Pancreas (tissue), 10 donors: ENCODE measurements at regions not wholly inside any gene's neighbourhood (a gene's known extent, or its start where the extent isn't known, plus 50 kb on each side); places are given as distances from the start of the nearest gene placed in this dataset.

Source experiments
- ATAC-seq, 4 donors: fragments of 200-7000 bp; cut with Tn5 transposase; one replicate each; pipeline versions ENCODE4 v1.8.0 to v1.9.1; 2020; ENCODE audit warnings: mild to moderate bottlenecking in 4 of 4, moderate library complexity in 4 of 4
- DNase-seq, 6 donors: peaks; one replicate each; pipeline ENCODE4 v3.0.0-alpha.2; 2020
- FAIRE-seq: peaks from 2 replicates; lab custom pipeline; 2012; peaks lifted over from hg19 to GRCh38; lab: Jason Lieb, UNC
- H3K27ac ChIP-seq, 4 donors: fragments of 200-600 bp; sonication (generic); 1 replicate in 3 of 4; 2 replicates in 1 of 4; pipeline versions ENCODE4 v1.5.0 to v1.8.0; 2020
- H3K27me3 ChIP-seq, 4 donors: fragments of 200-600 bp; one replicate each; pipeline ENCODE4 v1.8.0; 2021
- H3K36me3 ChIP-seq, 3 donors: fragments of 200-600 bp; sonication (generic) in 1 of 3; one replicate each; pipeline versions ENCODE4 v1.5.0 to v1.8.0; 2020 to 2021
- H3K4me1 ChIP-seq, 3 donors: fragments of 200-600 bp; one replicate each; pipeline ENCODE4 v1.8.0; 2021
- H3K4me3 ChIP-seq, 4 donors: fragments of 200-600 bp; sonication (generic) in 2 of 4; one replicate each; pipeline versions ENCODE4 v1.5.0 to v1.8.0; 2020 to 2021
- H3K9me3 ChIP-seq, 4 donors: fragments of 200-600 bp; one replicate each; pipeline ENCODE4 v1.8.0; 2021
- WGBS, 2 donors: extraction: QIAGEN DNeasy Blood & Tissue Kit; methylation state at CpG; one replicate each; pipeline ENCODE4 v1.1.7; 2013; 5-methylcytosine and 5-hydroxymethylcytosine counted together
- intact Hi-C, 3 donors: fragments of 100-400 bp; cut with DNase I; formaldehyde crosslinking; loops; one replicate each; pipeline versions ENCODE4 v1.11.1 to v1.14.2; 2022
- TF ChIP-seq, protein P1 (sequence below), 4 donors: fragments of 200-600 bp; sonication (generic) in 3 of 4; IDR thresholded peaks; one replicate each; pipeline versions ENCODE4 v1.5.0 to v1.8.0; 2021; ENCODE audit warnings: antibody characterized with exemption in 4 of 4
- donor health status: healthy with polysubstance abuse.
- donor health status: DM: no; HTN: no; CAD: no; lungs with moderate emphysema.
- donor health status: DM: no; HTN: no; CAD: no.
- donor health status: control.
- donor health status: control.
- donor health status: Bipolar disorder and iron deficiency.
- donor health status: DM: yes; HTN: yes; CAD: no.
- donor health status: DM: no; HTN: no; CAD: no.
- donor health status: DM: no; HTN: no; CAD: no.
- donor health status: DM: yes; HTN: yes; CAD: no.

DNA sequence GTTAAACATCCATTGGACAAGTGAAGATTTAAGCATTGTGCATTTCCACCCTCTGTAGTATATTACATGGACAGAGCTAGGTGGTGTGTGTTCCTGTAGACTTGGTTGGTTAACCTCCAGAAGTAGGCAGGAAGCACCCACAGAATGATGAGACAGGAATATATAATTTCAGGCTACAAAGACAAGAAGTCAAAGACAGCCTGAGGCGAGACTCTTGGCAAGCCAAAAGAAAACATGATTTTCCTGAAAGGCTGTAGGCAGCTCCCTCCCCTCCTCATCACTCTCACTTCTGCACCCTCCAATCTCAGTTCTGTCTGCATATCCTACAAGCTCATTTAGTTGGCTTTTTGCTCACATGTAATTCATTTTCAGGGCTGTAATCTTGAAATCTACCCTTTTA is 110.0 kb upstream of the SLC35B3 start:
- H3K4me3 ChIP-seq = no peak overlapping the region
- ATAC-seq (no peak), DNase-seq (no peak), FAIRE-seq (no peak)
- 72 to 90% methylated on average over 1 of the region's 1 CpG for WGBS, 2 donors
- TF ChIP-seq, protein P1, sequence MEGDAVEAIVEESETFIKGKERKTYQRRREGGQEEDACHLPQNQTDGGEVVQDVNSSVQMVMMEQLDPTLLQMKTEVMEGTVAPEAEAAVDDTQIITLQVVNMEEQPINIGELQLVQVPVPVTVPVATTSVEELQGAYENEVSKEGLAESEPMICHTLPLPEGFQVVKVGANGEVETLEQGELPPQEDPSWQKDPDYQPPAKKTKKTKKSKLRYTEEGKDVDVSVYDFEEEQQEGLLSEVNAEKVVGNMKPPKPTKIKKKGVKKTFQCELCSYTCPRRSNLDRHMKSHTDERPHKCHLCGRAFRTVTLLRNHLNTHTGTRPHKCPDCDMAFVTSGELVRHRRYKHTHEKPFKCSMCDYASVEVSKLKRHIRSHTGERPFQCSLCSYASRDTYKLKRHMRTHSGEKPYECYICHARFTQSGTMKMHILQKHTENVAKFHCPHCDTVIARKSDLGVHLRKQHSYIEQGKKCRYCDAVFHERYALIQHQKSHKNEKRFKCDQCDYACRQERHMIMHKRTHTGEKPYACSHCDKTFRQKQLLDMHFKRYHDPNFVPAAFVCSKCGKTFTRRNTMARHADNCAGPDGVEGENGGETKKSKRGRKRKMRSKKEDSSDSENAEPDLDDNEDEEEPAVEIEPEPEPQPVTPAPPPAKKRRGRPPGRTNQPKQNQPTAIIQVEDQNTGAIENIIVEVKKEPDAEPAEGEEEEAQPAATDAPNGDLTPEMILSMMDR (IDR thresholded peaks at IDR 0.05) = no peak
- peaks cover 4 to 14% (median 11%) of the 10 kb centered on the region in 3 donors for H3K4me1 ChIP-seq
- H3K9me3 ChIP-seq = no peaks in the 10 kb centered on the region
- intact Hi-C loops = no loop called here
- no peaks in the 10 kb centered on the region for H3K27me3 ChIP-seq
- no peaks in the 10 kb centered on the region for H3K36me3 ChIP-seq
- H3K27ac ChIP-seq = no peak overlapping the region

DNA sequence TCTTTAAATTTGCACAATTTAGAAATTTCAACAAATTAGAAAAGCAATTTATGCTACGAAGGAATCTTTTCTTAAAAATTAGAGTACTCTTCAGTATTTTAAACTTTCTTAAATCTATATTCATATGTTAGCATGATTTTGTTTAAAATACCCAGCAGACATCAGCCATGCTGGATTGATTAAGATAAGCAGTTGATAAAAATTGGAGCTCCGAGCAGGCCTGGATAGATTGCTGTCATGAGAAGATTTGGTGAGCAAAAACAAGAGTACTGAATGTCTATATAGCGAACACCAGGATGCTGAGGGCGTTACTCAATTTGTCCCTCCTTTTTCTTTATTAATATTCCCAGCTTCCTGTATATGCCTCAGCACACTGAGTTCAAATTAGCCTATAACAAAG is 108.4 kb upstream of the SLC35B3 start:
- no peaks in the 10 kb centered on the region for H3K36me3 ChIP-seq
- no peak overlapping the region for H3K27ac ChIP-seq
- ATAC-seq (no peak), FAIRE-seq (no peak), DNase-seq (no peak)
- peaks cover 4 to 9% (median 8%) of the 10 kb centered on the region in 3 donors for H3K4me1 ChIP-seq
- intact Hi-C loops = no loop called here
- WGBS, 2 donors = 77 to 79% methylated on average over 4 of the region's 4 CpGs
- H3K4me3 ChIP-seq = no peak overlapping the region
- H3K27me3 ChIP-seq = no peaks in the 10 kb centered on the region
- no peaks in the 10 kb centered on the region for H3K9me3 ChIP-seq
- TF ChIP-seq, protein P1 (IDR thresholded peaks at IDR 0.05) = no peak

DNA sequence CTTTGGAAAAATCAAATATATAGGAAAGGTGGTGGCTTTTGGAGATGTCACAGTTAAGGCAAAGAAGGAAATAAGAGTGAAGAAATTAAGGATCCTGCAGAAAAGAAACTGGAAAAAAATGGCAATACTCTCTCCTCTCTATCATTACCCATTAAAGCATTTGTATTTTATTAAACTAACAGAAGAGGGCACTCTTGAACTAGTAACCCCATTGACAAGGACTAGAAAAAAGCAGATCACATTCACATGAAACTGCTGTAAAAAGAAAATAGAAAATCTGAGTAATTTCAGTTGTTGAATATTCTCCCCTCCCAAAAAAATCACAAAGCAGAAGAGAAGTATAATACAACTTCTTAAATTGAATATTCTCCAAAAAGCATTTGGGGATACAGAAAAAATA is 104.1 kb upstream of the SLC35B3 start:
- H3K27me3 ChIP-seq = no peaks in the 10 kb centered on the region
- no peaks in the 10 kb centered on the region for H3K36me3 ChIP-seq
- H3K4me1 ChIP-seq = no peaks in the 10 kb centered on the region
- no peak for DNase-seq
- no peaks in the 10 kb centered on the region for H3K9me3 ChIP-seq
- ATAC-seq = peak in 3 of 4 donors; percentile 61 to 85 (median 62)
- TF ChIP-seq, protein P1 (IDR thresholded peaks at IDR 0.05) = no peak
- H3K27ac ChIP-seq = no peak overlapping the region
- no peak overlapping the region for H3K4me3 ChIP-seq
- intact Hi-C loops = no loop called here
- FAIRE-seq = no peak

DNA sequence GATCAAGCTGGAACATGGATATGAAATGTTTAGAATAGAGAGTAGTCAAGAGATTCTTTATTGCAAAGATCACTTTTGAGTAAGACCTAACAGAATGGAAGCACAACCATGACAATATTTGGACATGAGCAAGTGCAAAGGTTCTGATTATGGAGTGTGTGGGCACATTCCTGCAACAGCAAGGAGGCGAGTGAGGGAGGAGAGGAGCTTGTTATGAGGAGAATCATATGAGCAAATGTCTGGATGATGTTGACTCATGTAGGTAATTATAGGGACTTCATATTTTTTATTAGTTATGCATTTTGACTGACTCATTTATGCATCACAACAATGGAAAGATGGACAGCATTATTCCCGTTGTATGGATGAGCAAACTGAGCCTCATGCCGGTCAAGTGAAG is 100.8 kb upstream of the SLC35B3 start:
- Histone ChIP-seq H3K27me3 (no peaks in the 10 kb centered on the region), H3K4me3 (no peak overlapping the region), H3K4me1 (no peaks in the 10 kb centered on the region), H3K27ac (no peak overlapping the region), H3K36me3 (no peaks in the 10 kb centered on the region), H3K9me3 (no peaks in the 10 kb centered on the region)
- FAIRE-seq (no peak), DNase-seq (no peak), ATAC-seq (no peak)
- intact Hi-C loops = no loop called here
- 69 to 81% methylated on average over 3 of the region's 3 CpGs for WGBS, 2 donors
- TF ChIP-seq, protein P1 (IDR thresholded peaks at IDR 0.05) = no peak

DNA sequence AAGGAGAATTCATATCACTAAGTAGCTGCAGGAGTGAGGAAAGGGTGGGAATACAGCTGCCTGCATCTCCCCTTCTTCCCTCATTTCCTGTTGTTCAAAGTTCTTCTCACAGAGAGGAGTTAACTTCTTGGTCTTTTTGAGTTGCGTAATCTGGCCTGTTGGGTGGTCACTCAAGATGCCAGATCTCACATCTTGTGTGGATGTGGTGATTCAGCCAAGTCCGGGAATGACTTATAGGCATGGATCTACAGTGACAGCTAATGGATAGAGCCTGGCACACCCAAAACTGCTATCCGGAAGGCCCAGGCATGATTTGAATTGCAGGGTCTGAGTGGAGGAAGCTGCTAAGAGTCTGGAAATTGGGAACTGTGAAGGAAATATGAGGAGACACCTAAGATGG is 100.2 kb upstream of the SLC35B3 start:
- 69 to 83% methylated on average over 3 of the region's 3 CpGs for WGBS, 2 donors
- H3K9me3 ChIP-seq = no peaks in the 10 kb centered on the region

More for the DNA sequence above, 100.2 kb upstream of the SLC35B3 start:
- H3K27ac ChIP-seq = no peak overlapping the region
- H3K36me3 ChIP-seq = no peaks in the 10 kb centered on the region
- DNase-seq (no peak), FAIRE-seq (no peak), ATAC-seq (no peak)
- intact Hi-C loops = no loop called here
- H3K4me1 ChIP-seq = no peaks in the 10 kb centered on the region
- TF ChIP-seq, protein P1 (IDR thresholded peaks at IDR 0.05) = no peak
- H3K27me3 ChIP-seq = no peaks in the 10 kb centered on the region
- H3K4me3 ChIP-seq = no peak overlapping the region
